ENCODE measurements at regions not wholly inside any gene's neighbourhood (a gene's known extent, or its start where the extent isn't known, plus 50 kb on each side); places are given as distances from the start of the nearest gene placed in this dataset.
"Not testable (repeated sequence)": the region's sequence is repeated elsewhere in the genome, so short reads cannot be mapped to it uniquely, and the experiment has no call there.

DNA sequence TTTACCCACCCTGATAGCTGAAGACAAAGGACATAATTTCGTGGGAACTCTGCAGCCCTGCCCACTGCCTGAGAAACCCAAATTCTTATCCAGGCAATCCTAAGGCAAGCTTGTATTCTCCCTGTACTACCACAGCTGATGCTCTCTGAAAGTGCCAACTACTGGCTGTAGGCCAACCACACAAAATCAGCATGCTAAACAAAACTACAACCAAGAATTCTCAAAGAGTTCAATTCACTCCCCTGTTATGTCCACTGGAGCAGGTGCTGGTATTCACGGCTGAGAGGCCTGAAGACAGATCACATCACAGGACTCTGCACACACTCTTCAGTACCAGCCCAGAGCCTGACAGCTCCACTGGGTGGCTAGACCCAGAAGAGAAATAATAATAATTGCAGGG lies 375.9 kb upstream of the NDST4 start:
- H3K27ac ChIP-seq: no peak overlapping the region
- TF ChIP-seq ZFX (IDR thresholded peaks at IDR 0.05; ENCODE audit: borderline replicate concordance): no peak
- TF ChIP-seq, protein P1, sequence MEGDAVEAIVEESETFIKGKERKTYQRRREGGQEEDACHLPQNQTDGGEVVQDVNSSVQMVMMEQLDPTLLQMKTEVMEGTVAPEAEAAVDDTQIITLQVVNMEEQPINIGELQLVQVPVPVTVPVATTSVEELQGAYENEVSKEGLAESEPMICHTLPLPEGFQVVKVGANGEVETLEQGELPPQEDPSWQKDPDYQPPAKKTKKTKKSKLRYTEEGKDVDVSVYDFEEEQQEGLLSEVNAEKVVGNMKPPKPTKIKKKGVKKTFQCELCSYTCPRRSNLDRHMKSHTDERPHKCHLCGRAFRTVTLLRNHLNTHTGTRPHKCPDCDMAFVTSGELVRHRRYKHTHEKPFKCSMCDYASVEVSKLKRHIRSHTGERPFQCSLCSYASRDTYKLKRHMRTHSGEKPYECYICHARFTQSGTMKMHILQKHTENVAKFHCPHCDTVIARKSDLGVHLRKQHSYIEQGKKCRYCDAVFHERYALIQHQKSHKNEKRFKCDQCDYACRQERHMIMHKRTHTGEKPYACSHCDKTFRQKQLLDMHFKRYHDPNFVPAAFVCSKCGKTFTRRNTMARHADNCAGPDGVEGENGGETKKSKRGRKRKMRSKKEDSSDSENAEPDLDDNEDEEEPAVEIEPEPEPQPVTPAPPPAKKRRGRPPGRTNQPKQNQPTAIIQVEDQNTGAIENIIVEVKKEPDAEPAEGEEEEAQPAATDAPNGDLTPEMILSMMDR (IDR thresholded peaks at IDR 0.05): no peak

DNA sequence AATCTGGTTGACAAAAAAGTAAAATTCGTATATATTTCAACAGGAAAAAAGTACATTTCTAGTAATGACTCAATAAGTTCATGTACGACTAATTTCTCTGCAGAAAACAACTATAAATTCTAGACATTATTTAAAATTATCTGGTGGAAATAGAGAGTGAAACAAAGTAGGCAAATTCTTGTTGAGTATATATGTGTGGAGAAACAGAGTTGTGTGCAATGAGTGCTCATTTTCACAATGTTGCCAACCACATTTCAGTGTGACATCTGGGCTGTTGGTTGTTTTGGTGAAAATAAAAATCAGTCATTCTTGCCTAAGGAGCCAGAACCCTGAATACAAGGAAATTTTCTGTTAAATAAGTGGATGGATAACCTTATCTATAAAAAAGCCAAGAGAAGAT lies 372.0 kb upstream of the NDST4 start:
- no peak overlapping the region for H3K27ac ChIP-seq
- TF ChIP-seq, protein P1 (IDR thresholded peaks at IDR 0.05): no peak
- TF ChIP-seq ZFX (IDR thresholded peaks at IDR 0.05; ENCODE audit: borderline replicate concordance): no peak

DNA sequence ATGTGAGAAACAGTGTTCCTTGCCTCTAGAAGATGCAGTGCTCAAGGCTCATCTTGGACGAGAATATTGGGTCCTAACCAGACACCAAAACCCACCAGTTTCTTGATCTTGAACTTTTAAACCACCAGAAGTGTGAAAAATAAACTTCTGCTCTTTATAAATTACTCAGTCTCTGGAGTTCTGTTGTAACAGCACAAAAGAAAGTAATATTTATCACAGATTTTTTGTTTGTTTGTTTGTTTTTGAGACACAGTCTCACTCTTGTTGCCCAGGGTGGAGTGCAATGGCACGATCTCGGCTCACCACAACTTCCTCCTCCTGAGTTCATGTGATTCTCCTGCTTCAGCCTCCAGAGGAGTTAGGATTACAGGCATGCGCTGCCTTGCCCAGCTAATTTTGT lies 371.1 kb upstream of the NDST4 start:
- TF ChIP-seq ZFX (IDR thresholded peaks at IDR 0.05; ENCODE audit: borderline replicate concordance): no peak
- TF ChIP-seq, protein P1 (IDR thresholded peaks at IDR 0.05): no peak
- H3K27ac ChIP-seq: no peak overlapping the region

DNA sequence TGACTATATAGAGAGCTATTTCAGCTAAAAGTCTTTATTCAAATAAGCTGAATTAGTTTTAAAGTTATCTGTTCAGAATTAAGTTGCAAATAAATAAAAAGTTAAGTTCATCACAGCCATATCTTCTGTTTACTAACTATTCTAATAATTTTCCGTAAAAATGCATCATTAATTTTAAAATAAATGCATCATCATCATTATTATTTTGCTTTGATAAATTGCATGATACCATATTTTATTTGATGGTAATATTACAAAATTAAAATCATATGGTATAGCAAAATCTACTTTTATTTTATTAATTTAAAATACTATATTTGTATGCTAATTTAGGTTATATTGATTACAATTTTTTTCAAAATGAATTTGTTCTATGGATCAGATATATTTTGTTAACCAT lies 357.3 kb upstream of the NDST4 start:
- TF ChIP-seq, protein P1 (IDR thresholded peaks at IDR 0.05): no peak
- no peak for TF ChIP-seq ZFX (IDR thresholded peaks at IDR 0.05; ENCODE audit: borderline replicate concordance)

GRCh38 chr4:115459301-115459700 lies 345.9 kb upstream of the NDST4 start:
- not testable (repeated sequence) for H3K27ac ChIP-seq

More for the DNA sequence above, 357.3 kb upstream of the NDST4 start:
- no peak overlapping the region for H3K27ac ChIP-seq

- H3K27ac ChIP-seq: no peak overlapping the region
- no peak for TF ChIP-seq ZFX (IDR thresholded peaks at IDR 0.05; ENCODE audit: borderline replicate concordance)
- TF ChIP-seq, protein P1 (IDR thresholded peaks at IDR 0.05): no peak
Measured at GRCh38 chr4:115456231-115456630, 342.8 kb upstream of the NDST4 start.

GRCh38 chr4:115454228-115454627 lies 340.8 kb upstream of the NDST4 start:
- TF ChIP-seq, protein P1 (IDR thresholded peaks at IDR 0.05): no peak
- no peak for TF ChIP-seq ZFX (IDR thresholded peaks at IDR 0.05; ENCODE audit: borderline replicate concordance)
- H3K27ac ChIP-seq: no peak overlapping the region

DNA sequence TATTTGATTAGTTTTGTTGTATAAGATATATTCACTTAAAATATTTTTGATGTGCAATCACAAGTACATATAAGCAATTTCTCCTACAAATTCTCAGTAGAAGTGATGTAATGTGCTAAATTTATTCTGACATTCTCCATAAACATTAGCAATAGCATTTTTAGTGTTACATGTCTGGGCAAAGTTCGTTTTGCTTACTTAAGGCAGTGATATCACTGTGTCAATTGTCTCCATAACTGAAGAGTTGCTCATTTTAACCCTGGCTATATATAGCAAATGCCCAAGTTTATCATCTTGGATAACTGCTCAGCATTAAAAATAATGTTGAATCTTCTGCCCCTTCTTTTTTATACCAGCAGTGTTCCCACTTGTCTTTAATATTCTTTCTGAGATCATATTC lies 340.0 kb upstream of the NDST4 start:
- TF ChIP-seq, protein P1 (IDR thresholded peaks at IDR 0.05): no peak
- no peak for TF ChIP-seq ZFX (IDR thresholded peaks at IDR 0.05; ENCODE audit: borderline replicate concordance)

DNA sequence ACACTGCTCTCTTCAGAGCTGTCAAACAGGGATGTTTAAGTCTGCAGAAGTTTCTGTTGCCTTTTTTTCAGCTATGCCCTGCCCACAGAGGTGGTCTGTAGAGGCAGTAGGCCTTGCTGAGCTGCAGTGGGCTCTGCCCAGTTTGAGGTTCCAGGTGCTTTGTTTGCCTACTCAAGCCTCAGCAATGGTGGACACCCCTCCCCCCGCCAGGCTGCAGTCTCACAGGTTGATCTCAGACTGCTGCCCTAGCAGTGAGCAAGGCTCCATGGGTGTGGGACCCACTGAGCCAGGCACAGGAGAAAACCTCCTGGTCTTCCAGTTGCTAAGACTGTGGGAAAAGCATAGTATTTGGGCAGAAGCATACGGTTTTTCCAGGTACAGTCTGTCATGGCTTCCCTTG lies 338.8 kb upstream of the NDST4 start:
- not testable (repeated sequence) for H3K27ac ChIP-seq

More for the DNA sequence above, 340.0 kb upstream of the NDST4 start:
- no peak overlapping the region for H3K27ac ChIP-seq

Data from 22Rv1 (cell line).